ENCODE measurements at regions not wholly inside any gene's neighbourhood (a gene's known extent, or its start where the extent isn't known, plus 50 kb on each side); places are given as distances from the start of the nearest gene placed in this dataset.

GRCh38 chr22:49094858-49095257 is 732.8 kb downstream of the BRD1 start:
- TF ChIP-seq, protein P1, sequence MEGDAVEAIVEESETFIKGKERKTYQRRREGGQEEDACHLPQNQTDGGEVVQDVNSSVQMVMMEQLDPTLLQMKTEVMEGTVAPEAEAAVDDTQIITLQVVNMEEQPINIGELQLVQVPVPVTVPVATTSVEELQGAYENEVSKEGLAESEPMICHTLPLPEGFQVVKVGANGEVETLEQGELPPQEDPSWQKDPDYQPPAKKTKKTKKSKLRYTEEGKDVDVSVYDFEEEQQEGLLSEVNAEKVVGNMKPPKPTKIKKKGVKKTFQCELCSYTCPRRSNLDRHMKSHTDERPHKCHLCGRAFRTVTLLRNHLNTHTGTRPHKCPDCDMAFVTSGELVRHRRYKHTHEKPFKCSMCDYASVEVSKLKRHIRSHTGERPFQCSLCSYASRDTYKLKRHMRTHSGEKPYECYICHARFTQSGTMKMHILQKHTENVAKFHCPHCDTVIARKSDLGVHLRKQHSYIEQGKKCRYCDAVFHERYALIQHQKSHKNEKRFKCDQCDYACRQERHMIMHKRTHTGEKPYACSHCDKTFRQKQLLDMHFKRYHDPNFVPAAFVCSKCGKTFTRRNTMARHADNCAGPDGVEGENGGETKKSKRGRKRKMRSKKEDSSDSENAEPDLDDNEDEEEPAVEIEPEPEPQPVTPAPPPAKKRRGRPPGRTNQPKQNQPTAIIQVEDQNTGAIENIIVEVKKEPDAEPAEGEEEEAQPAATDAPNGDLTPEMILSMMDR (IDR thresholded peaks at IDR 0.05; ENCODE audit: insufficient read depth, low read length, poor library complexity, severe bottlenecking) = no peak
- TF ChIP-seq EZH2phosphoT487 (conservative IDR thresholded peaks at IDR 0.05; ENCODE audit: low read length) = no peak
